Medulla oblongata (tissue), 1 donor: ENCODE measurements at regions not wholly inside any gene's neighbourhood (a gene's known extent, or its start where the extent isn't known, plus 50 kb on each side); places are given as distances from the start of the nearest gene placed in this dataset.

Source experiments
- DNase-seq: peaks from one replicate; pipeline ENCODE4 v3.0.0-alpha.2; 2015; ENCODE audit errors: extremely low spot score

- no peak for DNase-seq
Measured at GRCh38 chr12:91582811-91583210, 400.2 kb upstream of the DCN start.

GRCh38 chr12:91579516-91580263 is 397.1 kb upstream of the DCN start:
- no peak for DNase-seq

- DNase-seq, result peak; percentile 37
Measured at GRCh38 chr12:91577586-91578539, 395.2 kb upstream of the DCN start.

GRCh38 chr12:91576432-91576831 is 393.8 kb upstream of the DCN start:
- no peak for DNase-seq

- no peak for DNase-seq
Measured at GRCh38 chr12:91575630-91576029, 393.0 kb upstream of the DCN start.

GRCh38 chr12:91574975-91575374 is 392.4 kb upstream of the DCN start:
- no peak for DNase-seq

GRCh38 chr12:91574391-91574790 is 391.8 kb upstream of the DCN start:
- no peak for DNase-seq

GRCh38 chr12:91572869-91573268 is 390.3 kb upstream of the DCN start:
- DNase-seq, result no peak

GRCh38 chr12:91567100-91567485 is 384.5 kb upstream of the DCN start:
- no peak for DNase-seq

- DNase-seq, result no peak
Measured at GRCh38 chr12:91566328-91567099, 383.9 kb upstream of the DCN start.

GRCh38 chr12:91565846-91566245 is 383.2 kb upstream of the DCN start:
- no peak for DNase-seq

- DNase-seq, result no peak
Measured at GRCh38 chr12:91565246-91565645, 382.6 kb upstream of the DCN start.

GRCh38 chr12:91563011-91563765 is 380.6 kb upstream of the DCN start:
- no peak for DNase-seq

- DNase-seq, result no peak
Measured at GRCh38 chr12:91562476-91562875, 379.9 kb upstream of the DCN start.

GRCh38 chr12:91561958-91562325 is 379.3 kb upstream of the DCN start:
- DNase-seq, result no peak

- no peak for DNase-seq
Measured at GRCh38 chr12:91561301-91561957, 378.8 kb upstream of the DCN start.

- no peak for DNase-seq
Measured at GRCh38 chr12:91556909-91557308, 374.3 kb upstream of the DCN start.

- no peak for DNase-seq
Measured at GRCh38 chr12:91555436-91556415, 373.1 kb upstream of the DCN start.

GRCh38 chr12:91551927-91552326 is 369.3 kb upstream of the DCN start:
- DNase-seq, result peak; percentile 69

- DNase-seq, result no peak
Measured at GRCh38 chr12:91551242-91551641, 368.6 kb upstream of the DCN start.
